ENCODE measurements at regions not wholly inside any gene's neighbourhood (a gene's known extent, or its start where the extent isn't known, plus 50 kb on each side); places are given as distances from the start of the nearest gene placed in this dataset.

DNA sequence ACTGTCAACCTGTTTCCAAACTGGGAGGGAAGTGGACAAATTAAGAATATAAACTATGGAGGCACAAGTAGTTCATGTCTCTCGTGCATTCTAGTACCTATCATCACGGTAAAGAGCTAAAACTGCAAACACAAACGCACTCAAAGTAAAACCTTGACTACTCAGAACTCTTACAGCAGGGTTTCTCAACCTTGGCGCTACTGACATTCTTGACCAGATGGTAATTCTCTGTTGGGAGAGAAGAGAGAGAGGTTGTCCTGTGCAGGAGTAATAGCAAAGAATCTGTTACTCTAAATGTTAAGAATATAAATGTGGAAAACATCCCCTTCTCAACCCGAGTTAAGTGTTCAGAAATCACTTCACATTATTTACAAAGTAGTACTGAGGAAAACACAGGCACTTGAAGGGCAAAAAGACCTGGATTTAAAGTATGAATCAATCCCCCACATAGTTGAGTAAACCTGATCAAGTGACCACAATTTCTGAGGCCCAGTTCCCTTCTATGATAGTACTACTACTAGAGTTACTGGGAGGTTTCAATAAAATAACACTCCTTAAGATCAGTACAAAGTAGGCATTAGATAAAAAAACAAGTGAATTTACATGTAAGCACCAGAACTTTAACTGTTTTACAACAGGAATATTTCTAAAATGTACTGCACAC lies 73.1 kb upstream of the ARHGAP32 start:
- no peak for DNase-seq

DNA sequence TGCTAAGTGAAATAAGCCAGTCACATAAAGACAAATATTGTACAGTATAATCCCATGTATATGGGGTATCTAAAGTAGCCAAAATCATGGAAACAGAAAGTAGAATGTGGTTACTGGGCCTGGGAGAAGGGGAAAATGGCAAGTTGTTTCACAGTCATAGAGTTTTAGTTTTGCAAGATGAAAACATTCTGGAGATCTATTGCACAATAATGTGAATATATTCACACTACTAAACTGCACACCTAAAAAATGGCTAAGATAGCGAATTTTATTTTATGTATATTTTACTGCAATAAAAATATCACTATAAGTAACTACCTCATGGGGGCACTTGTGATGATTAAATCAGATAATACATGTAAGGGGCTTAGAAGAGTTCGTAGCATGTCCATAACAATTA lies 72.0 kb upstream of the ARHGAP32 start:
- no peak for DNase-seq

DNA sequence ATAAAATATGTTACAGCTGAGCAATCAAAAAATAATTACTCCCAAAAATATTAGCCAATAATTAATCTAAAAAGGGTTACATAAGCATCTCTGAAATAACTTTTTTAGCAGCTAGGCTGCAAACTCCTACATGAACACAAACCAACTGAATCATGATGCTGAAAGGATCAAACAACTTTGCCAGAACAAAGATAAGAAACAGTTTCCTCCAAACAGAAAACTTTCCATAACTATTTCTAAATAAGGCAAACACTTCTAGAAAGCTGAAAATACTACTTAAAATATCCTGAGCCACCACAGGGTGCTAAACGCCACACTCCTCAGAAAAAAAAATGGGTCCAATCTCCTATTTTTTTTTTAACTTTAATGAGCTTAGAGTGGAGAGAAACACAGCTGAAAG lies 68.6 kb upstream of the ARHGAP32 start:
- no peak for DNase-seq

DNA sequence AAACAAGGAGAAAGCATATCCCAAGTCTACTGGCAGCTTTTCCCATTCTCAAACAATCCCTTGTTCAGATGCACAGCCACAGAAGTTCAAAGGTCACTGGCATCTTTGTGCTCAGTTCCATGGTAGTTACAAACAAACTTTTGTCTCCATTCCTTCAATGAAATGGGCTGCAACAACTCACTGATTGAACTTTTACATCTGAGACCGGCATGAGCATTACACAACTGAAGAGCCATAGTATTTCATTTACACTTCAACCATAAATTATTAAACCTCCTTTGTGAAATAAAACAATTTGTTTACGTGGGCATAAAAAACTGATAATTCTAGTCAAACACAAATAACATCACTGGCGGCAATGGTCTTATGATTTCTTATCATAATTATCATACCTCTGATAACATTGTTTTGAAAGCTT lies 67.8 kb upstream of the ARHGAP32 start:
- DNase-seq = no peak

DNA sequence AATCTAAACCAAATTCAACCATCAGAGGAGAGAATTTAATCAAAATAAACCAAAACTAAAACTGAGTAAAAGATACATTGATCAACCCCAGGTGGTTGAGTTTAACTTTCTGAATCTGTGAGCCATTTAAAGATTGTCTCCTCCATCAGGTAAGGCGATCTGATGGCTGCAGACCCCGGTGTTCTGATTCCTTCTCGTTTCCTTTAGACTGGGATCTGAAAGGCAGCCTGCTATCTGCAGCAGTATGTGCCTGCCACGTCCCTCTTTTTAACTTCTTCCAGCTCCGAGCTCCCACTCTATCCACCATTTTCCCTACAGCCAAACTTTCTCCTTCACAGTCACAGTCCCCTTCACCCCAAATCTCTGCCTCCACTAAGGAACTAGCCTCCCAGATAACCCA lies 66.1 kb upstream of the ARHGAP32 start:
- DNase-seq = no peak

DNA sequence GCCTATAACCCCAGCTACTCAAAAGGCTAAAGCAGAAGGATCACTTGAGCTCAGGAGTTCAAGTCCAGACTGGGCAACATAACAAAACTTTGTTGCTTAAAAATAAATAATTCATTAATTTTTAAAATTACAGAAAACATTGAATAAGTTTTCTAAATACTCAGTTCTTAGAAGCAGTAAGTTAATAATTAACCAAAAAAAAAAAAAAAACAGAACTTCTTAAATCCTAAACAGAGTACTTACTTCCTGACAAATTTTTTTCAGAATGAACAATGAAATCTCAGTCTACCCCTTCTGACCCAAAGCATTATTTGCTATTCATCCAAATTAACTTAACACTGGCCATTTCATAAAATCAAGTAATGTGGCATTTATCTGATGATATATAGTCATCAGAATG lies 65.4 kb upstream of the ARHGAP32 start:
- no peak for DNase-seq

DNA sequence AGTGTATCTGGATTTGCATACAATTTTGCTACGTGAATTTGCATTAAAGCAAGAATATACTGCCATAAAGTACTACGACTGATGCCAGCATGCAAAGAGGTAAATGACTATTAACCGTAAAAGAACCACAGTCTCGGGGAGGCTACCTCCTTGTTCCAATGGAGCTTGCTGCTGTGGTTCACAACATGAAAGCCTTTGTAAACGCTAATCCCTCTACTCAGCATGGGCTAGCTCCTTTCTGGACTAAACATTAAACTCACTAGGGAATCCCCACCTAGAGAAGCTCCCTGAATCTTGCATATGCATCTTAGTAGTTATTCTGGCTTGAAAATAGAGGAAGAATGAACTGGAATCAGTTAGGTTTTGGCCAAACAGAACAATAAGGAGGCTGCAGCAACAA lies 60.5 kb upstream of the ARHGAP32 start:
- DNase-seq = no peak

DNA sequence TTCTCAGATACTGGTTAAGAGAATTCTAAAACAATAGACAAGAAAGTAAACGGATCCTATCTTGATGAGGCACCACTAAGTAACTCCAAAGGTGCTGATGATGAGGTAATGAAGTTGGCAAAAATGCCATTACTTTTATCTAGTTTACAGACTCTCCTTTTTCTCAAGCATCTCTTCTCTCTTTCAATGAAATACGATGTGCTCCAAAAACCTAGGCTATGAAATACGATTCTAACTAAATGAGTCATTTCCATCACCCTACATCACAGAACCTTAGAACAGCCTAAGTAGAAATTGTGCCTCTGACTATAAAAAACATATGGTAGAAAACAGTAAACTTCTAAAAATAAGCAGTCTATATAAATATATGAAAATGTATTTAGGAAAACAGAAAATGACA lies 58.9 kb upstream of the ARHGAP32 start:
- no peak for DNase-seq

DNA sequence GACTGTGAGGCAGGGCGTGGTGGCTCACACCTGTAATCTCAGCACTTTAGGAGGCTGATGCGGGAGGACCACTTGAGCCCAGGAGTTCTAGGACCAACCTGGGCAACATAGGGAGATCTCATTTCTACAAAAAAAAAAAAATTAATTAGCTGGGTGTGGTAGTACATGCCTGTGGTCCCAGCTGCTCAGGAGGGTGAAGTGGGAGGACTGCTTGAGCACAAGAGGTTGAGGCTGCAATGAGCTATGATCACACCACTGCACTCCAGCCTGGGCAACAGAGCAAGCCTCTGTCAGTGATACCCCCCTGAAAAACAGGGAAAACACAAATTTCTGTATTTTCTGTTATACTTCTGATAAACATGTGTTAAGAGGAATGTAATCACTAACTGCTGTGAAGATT lies 57.8 kb upstream of the ARHGAP32 start:
- no peak for DNase-seq

DNA sequence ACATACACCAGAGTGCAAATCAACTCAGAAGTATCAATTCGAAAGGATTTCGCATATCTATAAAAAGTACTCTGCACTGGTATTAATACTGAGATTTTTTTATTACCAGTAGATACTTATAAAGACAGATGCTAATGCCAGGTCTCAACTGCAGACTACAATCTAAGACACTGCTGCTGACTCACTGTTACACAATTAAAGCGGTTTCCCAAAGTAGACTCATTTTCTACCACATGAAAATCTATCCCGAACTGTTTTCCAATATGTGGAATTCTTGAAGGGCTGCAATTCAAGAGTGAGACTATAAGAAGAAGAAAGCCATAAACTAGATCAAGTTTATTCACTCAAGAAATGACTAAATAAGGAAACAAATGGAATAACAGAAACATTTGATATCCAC lies 57.2 kb upstream of the ARHGAP32 start:
- DNase-seq = no peak

DNA sequence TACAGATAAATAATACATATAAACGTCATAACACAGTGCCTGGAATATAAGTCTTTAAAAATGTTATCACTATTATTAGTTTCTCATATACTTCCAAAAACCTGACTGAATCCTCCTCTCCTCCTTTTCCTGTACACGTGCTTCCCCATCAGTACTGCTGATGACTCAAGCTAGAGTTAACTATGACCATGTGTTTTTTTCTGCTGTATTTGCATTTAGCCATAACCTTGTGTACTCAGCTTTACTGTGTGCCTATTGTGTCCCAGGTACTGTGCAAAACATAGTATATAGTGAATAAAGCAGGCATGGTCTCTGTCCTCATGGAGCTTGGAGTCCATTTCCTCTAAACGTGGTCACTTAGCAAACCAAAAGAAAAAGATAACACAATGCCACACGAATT lies 56.5 kb upstream of the ARHGAP32 start:
- DNase-seq = no peak

DNA sequence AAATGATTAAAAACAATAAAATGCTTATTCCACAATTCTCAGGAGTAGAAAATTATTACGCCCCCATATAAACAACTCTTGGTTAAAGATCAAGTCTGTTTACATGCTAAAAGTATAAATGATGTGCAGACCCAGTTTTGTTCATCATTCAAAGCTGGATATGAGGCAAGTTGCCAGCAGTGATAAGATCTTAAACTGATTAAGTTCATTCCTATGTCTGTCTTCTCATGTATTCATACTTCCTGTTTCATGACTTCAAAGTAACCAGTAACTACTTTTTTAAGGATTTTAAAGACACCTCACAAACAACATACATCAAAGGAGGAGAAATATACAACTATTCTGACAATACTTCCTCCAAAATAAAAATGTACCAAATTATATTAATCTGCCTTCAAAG lies 55.0 kb upstream of the ARHGAP32 start:
- no peak for DNase-seq

DNA sequence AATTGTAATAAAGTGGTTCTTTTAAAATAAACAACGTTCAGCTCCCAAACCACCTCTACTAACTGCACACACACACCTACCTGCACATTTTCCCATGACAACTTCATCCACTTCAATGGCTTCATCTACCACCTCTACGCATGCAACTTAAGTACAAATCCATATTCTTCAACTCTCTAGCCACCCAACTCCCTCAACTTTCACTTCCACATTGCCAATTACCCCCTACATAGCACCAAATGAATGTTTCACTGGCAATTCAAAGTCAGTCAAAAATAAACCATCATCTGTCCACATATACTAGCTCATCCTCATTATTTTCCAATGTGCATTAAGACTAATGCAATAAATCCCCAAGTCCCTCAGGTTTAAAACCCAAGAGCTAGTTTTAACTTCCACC lies 50.7 kb upstream of the ARHGAP32 start:
- no peak for DNase-seq
